AG20443 (cell line): ENCODE measurements at regions not wholly inside any gene's neighbourhood (a gene's known extent, or its start where the extent isn't known, plus 50 kb on each side); places are given as distances from the start of the nearest gene placed in this dataset.

Experiments used
- DNase-seq: peaks from one replicate; pipeline ENCODE4 v3.0.0; 2012; ENCODE audit warnings: low spot score, mixed read lengths

DNA sequence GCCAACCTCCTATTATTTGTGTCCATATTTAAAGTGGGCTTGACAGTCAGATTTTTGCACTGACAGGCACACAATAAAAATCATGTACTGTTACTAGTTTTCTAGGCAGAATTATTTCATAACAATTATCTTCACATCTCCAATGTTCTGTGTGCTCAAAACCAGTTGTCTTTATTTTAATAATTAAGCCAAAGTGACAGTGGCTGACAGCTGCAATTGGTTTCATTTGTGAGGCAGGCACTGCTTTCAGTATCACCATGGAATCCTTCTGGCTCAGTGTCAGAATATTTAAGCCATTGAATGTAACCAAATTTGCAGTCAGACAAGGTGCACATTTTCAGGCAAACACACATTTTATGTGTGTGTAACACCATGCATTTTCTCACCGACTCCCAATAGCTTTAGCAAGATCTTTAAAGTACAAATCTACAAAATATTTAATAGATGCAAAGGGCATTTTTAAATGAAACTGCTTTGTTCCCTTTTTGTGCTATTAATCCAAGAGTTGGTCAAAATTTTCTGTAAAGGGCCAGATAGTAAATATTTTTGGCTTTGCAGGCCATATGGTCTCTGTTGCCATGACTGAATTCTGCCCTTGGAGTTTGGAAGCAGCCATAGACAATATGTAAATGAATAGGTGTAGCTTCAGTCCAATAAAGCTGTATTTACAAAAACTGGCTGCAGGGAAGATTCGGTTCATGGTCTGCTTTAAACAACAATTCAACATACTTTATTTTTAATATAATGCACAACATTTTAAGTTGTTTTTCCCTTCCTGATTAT is 486.0 kb downstream of the KCNJ2 start:
- DNase-seq, result no peak

DNA sequence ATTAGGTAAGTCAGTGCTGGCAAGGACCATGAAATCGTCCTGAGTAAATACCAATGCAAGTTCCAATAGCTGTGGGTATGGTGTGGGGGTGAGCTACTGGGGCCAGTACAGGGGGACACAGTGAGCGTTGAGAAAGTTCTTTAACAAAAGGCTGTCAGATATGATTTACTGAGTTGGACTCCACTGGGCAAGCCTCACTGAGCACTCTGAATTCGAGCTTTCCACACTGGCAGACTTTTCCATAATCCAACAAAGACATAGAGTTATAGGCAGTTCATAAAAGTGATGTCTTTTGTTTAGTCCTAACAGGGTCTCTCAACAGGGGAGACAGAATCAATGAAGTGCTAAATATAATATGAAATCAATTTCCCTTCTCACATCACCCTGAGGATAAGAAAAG is 489.0 kb downstream of the KCNJ2 start:
- no peak for DNase-seq

GRCh38 chr17:70658840-70659239 is 489.5 kb downstream of the KCNJ2 start:
- no peak for DNase-seq

GRCh38 chr17:70661342-70662222 is 492.2 kb downstream of the KCNJ2 start:
- peak; percentile 27 for DNase-seq

GRCh38 chr17:70668276-70668937 is 499.1 kb downstream of the KCNJ2 start:
- DNase-seq, result no peak

DNA sequence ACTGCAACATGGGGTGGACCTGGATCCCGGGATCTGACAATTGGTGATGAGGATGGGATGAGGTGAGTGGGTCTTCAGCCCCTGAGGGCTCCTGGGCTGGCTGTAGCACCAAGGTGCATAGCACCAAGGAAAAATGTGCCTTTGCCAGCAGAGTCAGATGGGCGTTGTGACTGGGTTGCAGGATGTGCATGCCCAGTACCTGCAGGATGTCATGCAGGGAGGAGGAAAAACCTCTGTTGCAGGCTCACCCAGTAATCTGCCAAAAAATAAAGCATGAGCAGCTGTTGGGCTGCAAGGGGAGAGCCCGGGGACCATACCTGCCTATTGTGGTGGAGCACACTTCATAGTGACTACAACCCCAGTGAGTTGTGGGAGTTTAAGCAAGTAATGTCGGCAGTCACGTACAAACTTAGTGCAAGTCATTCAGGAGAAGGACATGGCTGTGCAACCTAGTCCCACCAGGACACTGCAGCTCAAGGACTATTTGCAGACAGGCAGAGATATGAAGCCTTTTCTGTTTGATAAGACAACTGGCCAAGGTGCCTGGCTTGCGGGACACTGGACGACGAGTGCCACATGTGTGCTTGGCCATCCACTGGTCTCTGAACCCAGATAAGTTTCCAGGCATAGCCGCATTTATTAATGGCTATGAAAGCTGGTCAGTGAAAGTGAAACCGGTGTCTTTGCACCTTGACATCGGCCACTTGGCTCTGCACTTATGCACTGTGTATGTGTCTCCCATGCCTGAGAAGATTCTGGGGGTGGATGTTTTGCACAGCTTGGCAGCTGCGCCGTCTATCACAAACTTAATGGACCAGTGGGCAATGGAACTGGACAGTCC is 499.8 kb downstream of the KCNJ2 start:
- no peak for DNase-seq

DNA sequence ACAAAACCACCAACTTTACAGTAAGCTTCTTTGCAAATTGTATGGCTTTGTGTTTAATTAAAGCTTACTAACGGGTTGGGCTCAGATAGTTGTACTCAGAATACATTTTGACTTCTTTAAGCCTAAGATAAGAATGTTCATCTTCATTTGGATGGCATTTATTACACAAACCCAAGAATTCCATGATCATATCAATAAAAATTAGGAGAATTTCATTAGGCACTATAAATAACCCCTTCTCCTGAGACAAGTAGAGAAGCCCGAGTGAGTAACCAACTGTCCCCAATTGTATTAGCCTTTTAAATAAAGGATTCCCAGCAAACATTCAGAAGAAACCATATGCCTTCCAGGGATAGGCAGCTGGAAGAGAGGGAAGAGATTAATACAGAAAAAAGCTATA is 504.7 kb downstream of the KCNJ2 start:
- no peak for DNase-seq

DNA sequence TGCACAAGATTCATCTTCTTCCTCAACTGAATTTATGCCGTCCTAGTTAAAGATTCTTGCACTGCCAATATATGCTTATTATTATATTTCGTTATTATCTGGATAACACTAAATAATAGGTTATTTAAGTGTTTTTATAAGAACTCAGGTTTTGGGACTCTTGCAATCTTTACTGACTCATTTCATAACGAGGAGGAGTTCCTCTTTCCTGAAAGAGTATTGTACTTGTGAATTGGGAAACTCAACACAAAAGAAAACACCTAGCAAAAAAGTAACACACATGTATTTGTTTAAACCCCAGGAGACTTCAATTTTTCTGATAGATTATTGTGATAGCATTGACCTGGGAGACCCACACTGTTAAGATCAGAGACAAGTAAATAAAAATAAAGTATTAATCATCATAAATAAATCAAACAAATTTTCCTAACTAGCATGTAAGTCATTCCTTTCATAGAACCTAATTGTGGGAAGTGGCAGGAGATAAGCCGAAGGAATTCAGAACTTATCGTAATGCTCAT is 505.8 kb downstream of the KCNJ2 start:
- DNase-seq, result no peak

DNA sequence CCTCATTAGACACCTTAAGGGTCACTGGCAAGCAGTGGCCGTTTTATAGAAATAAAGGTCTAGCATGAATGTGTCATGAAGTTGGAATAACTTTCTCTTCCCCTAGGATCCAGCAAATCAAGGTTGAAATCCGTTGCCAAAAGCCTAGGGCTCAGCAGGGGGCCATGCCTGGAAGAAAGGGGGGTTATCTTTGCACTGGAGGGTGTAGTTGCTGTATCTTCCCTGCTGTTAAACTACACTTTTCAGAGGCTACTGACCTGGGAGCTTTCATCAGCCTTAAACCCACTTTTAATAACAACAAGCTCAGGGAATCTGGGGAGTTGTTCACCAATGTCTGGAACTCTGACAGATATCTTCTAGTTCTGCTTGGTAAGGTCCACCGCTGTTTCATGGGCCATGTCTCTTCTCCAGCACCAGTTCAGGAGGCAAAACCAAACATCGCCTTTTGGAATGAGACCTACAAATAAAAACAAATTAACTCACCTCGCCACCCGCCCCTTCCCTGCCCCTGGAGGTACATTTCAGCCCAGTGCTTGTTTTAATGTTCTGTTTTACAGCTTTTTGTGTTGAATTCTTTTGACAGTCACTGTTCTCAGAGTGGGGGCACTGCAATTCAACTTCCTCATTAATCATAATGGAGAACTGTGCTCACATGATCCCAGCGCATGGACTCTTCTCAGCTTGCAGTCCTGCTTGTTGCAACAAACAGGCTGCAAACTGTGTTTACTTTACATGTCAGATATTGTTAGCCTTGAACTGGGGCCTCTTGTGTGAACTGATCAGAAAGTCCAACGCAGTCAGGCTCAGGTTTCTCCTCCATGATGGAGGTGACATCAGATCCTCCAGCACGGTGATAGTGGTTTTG is 508.7 kb downstream of the KCNJ2 start:
- no peak for DNase-seq

GRCh38 chr17:70678889-70679288 is 509.6 kb downstream of the KCNJ2 start:
- no peak for DNase-seq

GRCh38 chr17:70683936-70684335 is 514.6 kb downstream of the KCNJ2 start:
- DNase-seq, result no peak

GRCh38 chr17:70687421-70687820 is 518.1 kb downstream of the KCNJ2 start:
- no peak for DNase-seq

DNA sequence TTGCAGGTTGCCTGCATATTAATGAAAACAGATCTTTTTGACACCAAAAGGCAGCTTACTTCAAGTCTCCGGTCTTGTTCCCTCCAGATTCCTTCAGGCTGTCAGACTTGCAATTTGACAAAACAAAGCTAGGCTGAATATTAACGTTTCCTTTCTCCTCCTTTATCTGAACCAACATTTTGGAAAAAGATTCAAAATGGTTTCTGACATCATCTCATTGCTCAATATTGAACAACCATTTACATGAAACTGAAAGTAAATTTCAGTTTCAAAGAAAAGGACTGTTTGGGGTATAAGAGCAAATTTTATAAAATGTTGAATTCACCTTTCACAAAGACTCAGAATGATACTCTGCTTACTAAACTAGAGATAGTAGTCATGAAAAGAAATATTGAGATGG is 521.8 kb downstream of the KCNJ2 start:
- DNase-seq, result no peak

DNA sequence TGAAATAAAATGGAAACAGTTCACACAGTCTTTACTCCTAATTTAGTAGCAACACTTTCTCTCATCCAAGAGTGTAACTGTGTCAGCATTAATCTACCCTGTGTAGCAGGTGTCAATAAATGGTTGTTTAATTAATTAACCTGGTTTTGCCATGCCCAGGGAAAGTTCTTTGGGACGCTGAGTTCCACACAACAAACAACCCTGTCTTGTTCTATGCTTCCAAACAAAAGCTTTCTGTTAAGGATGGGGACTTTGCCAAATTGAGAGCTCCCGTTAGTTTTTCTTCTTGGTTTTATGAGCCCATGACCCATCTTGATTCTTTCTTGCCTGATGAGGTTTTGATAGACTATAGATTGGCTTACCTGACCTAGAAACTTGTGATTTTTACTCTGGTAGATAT is 530.1 kb downstream of the KCNJ2 start:
- DNase-seq, result no peak

DNA sequence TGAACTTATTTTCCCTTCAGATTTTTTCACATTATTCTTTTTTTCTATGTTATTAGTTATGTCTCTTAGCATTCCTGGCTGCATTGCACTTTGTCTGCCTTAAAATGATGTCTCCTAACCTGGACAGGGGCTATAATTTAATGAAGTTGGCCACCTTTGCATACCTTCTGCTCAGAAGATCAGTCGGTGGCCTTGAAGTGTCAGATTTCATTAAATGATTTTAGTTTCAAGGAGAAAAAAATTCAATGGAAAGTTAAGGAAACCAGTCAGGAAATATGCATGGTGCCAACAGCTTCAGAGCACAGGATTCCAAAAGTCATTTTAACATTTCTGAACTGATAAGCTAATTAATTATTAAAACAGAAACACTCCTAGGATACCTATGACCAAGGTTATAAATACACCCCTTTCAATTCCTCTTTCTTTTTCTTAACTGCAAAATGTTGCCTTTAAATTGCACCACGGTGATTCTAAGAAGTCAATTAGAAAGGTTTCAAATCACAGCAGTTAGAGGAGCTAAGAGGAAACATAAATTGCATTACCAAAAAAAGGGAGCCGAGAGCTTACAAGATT is 533.4 kb downstream of the KCNJ2 start:
- DNase-seq, result no peak

- DNase-seq, result no peak
These were observed 540.3 kb downstream of the KCNJ2 start for GRCh38 chr17:70709596-70709995.

DNA sequence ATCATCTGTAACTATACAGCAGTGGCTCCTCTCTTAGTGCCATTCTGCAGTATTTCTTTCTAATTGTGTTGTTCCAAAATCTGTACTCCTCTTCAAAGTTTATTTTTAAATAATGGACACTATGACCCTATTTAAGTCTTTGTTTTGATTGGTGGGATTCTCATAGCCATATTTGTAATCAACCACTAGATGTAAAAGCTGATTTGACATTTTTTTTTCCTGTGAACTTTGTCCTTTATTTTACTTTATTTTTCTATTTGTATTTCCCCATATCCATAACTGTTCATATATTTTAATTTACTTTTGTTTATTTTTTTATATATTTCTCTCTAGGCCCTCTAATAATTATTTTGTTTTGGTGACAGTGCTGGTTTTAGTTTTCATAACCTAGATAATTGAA is 544.4 kb downstream of the KCNJ2 start:
- DNase-seq, result no peak

GRCh38 chr17:70716551-70716950 is 547.2 kb downstream of the KCNJ2 start:
- no peak for DNase-seq

DNA sequence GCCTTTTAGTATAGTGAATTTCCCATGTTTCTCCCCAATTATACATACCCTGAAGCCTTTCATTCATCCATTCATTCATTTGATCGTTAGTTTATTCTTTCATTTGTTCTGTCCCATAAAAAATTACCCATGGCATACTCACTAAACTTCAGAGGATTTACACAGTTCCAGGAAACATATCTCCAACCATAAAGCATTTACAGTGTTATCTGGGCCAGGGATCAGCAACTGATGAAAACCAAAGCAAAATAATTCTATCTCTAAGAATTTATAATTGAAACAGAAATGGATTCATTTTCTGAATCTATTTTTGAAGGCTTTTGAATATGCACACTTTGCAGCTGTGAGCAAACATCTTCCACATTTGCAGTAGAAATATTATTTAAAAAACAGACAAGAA is 547.7 kb downstream of the KCNJ2 start:
- DNase-seq, result no peak

- DNase-seq, result no peak
These were observed 567.1 kb downstream of the KCNJ2 start for GRCh38 chr17:70736375-70736957.
